Sigmoid colon (tissue), 4 donors: ENCODE measurements at regions not wholly inside any gene's neighbourhood (a gene's known extent, or its start where the extent isn't known, plus 50 kb on each side); places are given as distances from the start of the nearest gene placed in this dataset.

ENCODE experiments used
- EP300 ChIP-seq, 4 donors: sonication (generic); formaldehyde crosslinking; IDR thresholded peaks; one replicate each; pipeline ENCODE4 v1.6.1; 2017; ENCODE audit warnings: antibody characterized with exemption in 4 of 4
- POLR2A ChIP-seq, 2 donors: fragments of 450-650 bp; IDR thresholded peaks; one replicate each; pipeline ENCODE4 v1.6.1; 2016; ENCODE audit warnings: antibody characterized with exemption in 2 of 2, mild to moderate bottlenecking in 2 of 2, moderate library complexity in 2 of 2
- TF ChIP-seq, protein P1 (sequence below), 4 experiments: fragments of 450-650 bp in 3 of 4; fragments of 200-600 bp in 1 of 4; IDR thresholded peaks; one replicate each; pipeline ENCODE4 v1.5.1; 2016 to 2019; ENCODE audit warnings: antibody characterized with exemption in 4 of 4, mild to moderate bottlenecking in 3 of 4, moderate library complexity in 2 of 4

GRCh38 chr14:42391146-42391834 lies 784.6 kb downstream of the LRFN5 start:
- TF ChIP-seq POLR2A (IDR thresholded peaks at IDR 0.05) (no peak), EP300 (IDR thresholded peaks at IDR 0.05) (no peak)
- TF ChIP-seq, protein P1, sequence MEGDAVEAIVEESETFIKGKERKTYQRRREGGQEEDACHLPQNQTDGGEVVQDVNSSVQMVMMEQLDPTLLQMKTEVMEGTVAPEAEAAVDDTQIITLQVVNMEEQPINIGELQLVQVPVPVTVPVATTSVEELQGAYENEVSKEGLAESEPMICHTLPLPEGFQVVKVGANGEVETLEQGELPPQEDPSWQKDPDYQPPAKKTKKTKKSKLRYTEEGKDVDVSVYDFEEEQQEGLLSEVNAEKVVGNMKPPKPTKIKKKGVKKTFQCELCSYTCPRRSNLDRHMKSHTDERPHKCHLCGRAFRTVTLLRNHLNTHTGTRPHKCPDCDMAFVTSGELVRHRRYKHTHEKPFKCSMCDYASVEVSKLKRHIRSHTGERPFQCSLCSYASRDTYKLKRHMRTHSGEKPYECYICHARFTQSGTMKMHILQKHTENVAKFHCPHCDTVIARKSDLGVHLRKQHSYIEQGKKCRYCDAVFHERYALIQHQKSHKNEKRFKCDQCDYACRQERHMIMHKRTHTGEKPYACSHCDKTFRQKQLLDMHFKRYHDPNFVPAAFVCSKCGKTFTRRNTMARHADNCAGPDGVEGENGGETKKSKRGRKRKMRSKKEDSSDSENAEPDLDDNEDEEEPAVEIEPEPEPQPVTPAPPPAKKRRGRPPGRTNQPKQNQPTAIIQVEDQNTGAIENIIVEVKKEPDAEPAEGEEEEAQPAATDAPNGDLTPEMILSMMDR (IDR thresholded peaks at IDR 0.05), result no peak
